ENCODE measurements at regions not wholly inside any gene's neighbourhood (a gene's known extent, or its start where the extent isn't known, plus 50 kb on each side); places are given as distances from the start of the nearest gene placed in this dataset.

GRCh38 chr13:72127031-72127430, 260.0 kb upstream of the DACH1 start:
- no peak for DNase-seq (ENCODE audit: low read depth in 2 of 3, low spot score in 2 of 3)

DNA sequence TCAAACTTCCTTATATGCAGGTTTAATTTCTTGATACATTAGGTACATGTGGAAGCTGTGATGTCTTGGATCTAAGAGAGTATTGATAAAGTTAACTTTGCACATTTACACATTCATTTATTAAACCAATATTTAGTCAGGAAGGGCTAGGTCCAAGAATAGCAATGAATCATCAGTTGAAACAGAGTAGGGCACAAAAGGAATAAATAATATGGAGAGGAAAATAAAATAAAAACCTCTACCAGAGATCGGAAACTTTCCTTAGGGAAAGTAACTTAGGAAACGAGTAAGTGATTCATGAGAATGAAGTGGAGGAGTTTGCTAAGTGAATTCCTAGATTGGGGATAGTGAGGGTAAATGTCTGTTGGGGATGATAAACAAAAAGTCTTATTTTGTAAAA, 259.4 kb upstream of the DACH1 start:
- no peak for DNase-seq (ENCODE audit: low read depth in 2 of 3, low spot score in 2 of 3)

DNA sequence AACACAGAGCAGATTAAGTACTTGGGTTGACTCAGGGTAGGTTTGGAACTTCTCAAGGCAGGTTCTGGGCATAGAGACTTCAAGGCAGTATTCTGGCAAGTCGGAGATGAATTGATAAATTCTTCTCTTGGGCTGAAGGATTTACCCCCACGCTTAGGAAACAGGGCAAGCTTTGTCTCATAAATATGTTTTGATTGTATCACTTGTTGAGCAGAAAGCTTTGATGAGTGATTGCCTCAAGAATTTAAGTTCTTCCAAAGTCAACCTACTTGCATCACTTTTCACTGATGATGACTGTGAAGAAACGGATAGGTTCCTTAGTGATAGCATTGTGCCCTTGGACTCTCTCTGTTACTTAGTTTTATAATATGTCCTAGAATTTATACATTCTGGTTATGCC, 258.6 kb upstream of the DACH1 start:
- DNase-seq (ENCODE audit: low read depth in 2 of 3, low spot score in 2 of 3): no peak

- DNase-seq (ENCODE audit: low read depth in 2 of 3, low spot score in 2 of 3): no peak
Measured at GRCh38 chr13:72122661-72123255, 255.8 kb upstream of the DACH1 start.

DNA sequence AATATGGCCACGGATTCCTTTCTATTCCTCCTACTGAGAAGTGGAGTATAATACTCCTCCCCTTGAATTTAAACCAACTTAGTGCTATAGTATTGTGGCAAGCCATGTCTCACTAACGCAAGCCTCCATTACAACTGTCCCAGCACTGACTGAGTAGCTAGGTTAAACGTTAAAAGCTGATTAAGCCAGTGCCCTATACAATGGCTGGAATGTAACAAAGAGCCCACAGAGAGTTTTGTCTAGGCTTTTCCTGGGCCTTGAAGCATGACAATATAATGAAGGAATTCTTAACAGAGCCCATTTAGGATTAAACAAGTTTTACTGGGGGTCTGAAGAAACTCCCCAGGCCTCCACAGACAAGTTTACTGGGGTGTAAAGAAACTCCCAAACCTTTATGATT, 254.5 kb upstream of the DACH1 start:
- no peak for DNase-seq (ENCODE audit: low read depth in 2 of 3, low spot score in 2 of 3)

DNA sequence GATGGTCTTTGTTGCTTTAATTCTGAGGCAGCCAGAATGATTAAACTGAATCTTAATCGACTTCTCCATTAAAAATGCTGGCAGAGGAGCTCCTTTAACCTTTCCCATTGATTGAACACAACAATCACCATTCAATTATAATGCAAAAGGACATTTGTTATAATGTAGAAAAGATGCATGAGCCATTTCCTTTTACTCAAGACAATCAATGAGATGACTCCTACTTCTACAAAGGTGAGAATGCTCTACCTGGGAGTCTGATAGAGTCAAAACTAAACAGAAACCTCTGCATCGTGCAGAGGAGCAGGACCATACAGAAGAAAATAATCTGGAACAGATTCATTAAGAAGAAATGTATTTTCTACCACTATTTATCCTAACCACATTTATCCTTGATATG, 253.6 kb upstream of the DACH1 start:
- DNase-seq (ENCODE audit: low read depth in 2 of 3, low spot score in 2 of 3): no peak

DNA sequence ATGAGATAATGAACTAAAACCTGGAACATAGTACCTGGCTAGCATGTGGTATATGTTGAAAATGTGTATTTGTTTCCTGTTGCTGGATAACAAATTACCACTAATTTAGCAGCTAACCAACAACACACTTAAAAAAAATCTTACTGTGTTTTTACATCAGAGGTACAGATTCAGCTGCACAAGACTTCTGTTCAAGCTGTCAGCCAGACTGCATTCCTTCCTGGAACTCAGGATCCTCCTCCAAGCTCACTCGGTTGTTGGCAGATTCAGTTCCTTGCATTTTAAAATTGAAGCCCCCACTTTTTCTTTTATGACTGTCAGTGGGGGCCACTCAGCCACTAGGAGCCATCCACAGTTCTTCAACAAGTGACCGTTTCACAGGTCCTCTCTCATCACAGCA, 246.9 kb upstream of the DACH1 start:
- no peak for DNase-seq (ENCODE audit: low read depth in 2 of 3, low spot score in 2 of 3)

DNA sequence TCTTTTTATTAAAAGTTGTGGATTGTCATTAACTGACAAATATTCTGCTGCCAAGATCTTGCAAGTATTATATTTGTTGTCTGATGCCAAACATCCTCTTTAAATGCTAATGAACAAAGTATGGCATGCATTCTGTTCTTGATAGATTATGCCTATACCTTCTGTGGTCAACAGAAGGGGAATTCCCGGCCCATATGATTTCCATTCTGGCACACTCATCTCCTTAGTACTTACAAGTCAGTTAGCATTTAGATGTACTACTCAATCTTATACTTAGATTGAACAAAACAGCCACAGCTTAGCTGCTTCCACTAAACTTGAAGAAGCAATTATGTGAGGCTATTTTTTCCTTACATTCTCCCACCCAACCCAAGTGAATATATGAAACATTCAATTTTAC, 246.1 kb upstream of the DACH1 start:
- DNase-seq (ENCODE audit: low read depth in 2 of 3, low spot score in 2 of 3): no peak

- DNase-seq (ENCODE audit: low read depth in 2 of 3, low spot score in 2 of 3): no peak
Measured at GRCh38 chr13:72112216-72112615, 245.2 kb upstream of the DACH1 start.

GRCh38 chr13:72109863-72110262, 242.9 kb upstream of the DACH1 start:
- no peak for DNase-seq (ENCODE audit: low read depth in 2 of 3, low spot score in 2 of 3)

GRCh38 chr13:72104656-72105180, 237.7 kb upstream of the DACH1 start:
- DNase-seq (ENCODE audit: low read depth in 2 of 3, low spot score in 2 of 3): no peak

GRCh38 chr13:72101768-72102400, 234.9 kb upstream of the DACH1 start:
- no peak for DNase-seq (ENCODE audit: low read depth in 2 of 3, low spot score in 2 of 3)

GRCh38 chr13:72100339-72100738, 233.3 kb upstream of the DACH1 start:
- DNase-seq (ENCODE audit: low read depth in 2 of 3, low spot score in 2 of 3): no peak

DNA sequence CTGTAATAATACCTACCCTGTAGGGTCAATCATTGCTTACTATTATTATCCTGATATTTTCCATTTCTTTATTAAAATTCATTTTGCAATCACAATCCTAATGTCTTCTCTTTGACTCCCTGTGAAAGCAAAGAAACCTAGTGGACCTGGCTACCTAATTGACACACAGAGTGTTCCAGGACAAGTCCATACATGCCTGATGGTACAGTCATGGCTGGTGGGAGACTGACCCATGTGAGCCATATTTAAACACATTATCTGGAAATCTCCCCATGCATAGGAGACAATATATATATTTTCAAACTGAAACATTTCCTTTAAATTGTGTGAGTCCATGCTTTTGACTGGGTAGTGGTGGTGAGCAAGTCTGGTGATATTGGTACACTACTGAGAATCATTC, 230.6 kb upstream of the DACH1 start:
- no peak for DNase-seq (ENCODE audit: low read depth in 2 of 3, low spot score in 2 of 3)

DNA sequence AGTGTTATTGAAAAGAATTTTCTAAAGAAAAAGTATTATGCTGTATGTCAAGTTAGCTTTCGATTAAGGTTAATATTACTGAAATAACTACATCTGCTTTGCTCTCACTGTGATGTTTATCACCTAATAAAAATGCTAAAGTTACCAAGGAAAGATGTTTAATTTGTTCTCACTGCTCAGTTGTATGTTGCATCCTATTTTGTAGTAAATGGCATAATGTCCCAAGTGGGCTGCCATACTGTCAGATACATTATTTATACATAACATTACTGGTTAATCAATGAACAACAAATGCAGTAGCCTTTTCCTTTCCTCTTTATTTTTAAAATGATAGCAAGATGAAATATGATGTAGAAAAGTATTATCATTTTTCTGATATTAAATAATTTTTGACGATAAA, 226.3 kb upstream of the DACH1 start:
- no peak for DNase-seq (ENCODE audit: low read depth in 2 of 3, low spot score in 2 of 3)

DNA sequence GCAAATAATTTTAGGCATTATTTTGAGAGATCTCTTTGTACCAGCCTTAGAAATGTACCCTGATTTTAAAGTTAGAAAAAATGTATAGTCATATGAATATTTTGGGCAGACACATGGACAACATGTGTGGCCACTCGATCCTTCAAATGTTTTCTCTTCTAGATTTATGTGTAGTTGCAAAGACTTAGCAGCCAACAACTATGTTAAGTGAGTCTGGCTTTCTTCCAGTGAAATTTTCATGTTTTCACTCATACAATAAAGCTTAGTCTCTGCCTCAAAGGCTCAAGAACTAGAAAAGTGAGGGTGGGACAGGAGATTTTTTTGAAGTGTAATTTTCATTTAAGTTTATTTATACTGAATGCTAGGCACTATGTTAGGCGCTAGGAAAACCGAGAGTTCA, 207.7 kb upstream of the DACH1 start:
- DNase-seq (ENCODE audit: low read depth in 2 of 3, low spot score in 2 of 3): no peak

DNA sequence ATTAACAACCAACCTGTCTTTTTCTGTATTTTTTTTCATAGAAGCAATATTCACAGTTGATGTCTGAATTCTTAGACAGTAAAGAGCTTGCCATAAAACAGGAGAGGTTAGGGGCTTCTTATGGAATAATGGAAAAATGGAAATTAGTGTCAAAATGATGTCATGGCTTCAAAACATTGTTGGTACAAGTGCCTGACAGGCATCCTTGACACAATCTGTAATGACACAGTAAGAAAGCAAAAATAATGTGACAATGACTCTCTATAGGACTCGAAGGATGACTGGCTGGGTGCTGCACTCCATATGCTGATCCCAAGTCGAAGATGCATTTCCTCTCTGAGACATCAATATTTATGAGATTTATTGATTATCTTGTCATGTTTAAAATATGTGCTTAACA, 205.3 kb upstream of the DACH1 start:
- DNase-seq (ENCODE audit: low read depth in 2 of 3, low spot score in 2 of 3): no peak

DNA sequence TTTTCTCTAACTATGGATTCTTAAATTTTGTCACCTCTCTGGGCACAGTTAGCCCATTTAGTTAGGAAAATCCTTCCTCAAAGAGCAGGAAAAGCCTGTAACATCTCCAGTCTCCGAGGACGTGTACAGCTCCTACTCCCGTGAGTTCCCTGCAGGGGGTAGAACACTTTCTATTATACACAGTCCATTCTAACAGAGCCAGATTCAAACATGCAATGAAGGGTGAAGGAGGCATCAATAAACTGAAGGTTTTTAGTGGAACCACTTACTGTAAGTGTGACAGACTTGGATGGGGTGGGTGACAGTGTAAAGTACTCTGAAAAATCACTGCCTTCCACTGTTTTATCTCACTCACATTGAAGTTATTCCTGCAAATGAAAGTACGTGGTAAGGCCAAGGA, 204.7 kb upstream of the DACH1 start:
- DNase-seq (ENCODE audit: low read depth in 2 of 3, low spot score in 2 of 3): no peak

DNA sequence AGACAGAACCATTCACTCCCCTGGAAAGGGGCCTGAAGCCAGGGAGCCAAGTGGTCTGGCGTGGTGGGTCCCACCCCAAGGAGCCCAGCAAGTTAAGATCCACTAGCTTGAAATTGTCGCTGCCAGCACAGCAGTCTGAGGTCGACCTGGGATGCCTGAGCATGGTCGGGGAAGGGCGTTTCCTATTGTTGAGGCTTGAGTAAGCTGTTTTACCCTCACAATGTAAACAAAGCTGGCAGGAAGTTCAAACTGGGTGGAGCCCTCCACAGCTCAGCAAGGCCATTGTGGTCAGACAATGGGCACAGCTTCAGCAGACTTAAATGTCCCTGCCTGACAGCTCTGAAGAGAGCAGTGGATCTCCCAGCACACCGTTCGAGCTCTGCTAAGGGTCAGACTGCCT, 195.6 kb upstream of the DACH1 start:
- DNase-seq (ENCODE audit: low read depth in 2 of 3, low spot score in 2 of 3): no peak

GRCh38 chr13:72061613-72062012, 194.6 kb upstream of the DACH1 start:
- no peak for DNase-seq (ENCODE audit: low read depth in 2 of 3, low spot score in 2 of 3)

- DNase-seq (ENCODE audit: low read depth in 2 of 3, low spot score in 2 of 3): no peak
Measured at GRCh38 chr13:72050251-72050650, 183.2 kb upstream of the DACH1 start.

DNA sequence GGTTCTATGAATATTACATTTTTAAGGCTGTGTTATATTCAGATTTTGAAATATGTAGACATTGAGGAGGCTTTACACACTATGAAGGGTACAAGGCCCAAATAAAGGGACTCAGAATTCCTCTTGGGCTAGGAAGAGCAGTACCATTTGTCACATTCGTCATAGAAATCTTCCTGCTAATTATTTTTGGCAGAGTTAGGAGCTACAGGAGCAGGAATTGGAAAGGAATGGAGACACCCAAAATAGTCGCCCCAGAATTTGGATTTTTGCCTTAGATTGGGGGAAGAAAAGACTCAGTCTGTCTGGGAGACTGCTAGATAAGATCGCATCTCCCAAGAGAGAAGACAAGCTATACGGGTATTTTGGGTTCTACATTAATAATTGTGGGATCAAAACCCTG, 176.4 kb upstream of the DACH1 start:
- no peak for DNase-seq (ENCODE audit: low read depth in 2 of 3, low spot score in 2 of 3)

GRCh38 chr13:72041165-72041564, 174.2 kb upstream of the DACH1 start:
- DNase-seq (ENCODE audit: low read depth in 2 of 3, low spot score in 2 of 3): no peak

All from activated CD8-positive, alpha-beta memory T cell treated with anti-CD3 and anti-CD28 coated beads for 48 hours (primary cell).